Stimulated activated CD8-positive, alpha-beta memory T cell treated with anti-CD3 and anti-CD28 coated beads, Interleukin-15, amount 100 ng/mL, for 4 hours (primary cell): ENCODE measurements at regions not wholly inside any gene's neighbourhood (a gene's known extent, or its start where the extent isn't known, plus 50 kb on each side); places are given as distances from the start of the nearest gene placed in this dataset.
"Not testable (repeated sequence)": the region's sequence is repeated elsewhere in the genome, so short reads cannot be mapped to it uniquely, and the experiment has no call there.

Experiments
- DNase-seq, 2 donors: peaks; one replicate each; pipeline ENCODE4 v3.0.0-alpha.2; 2020; ENCODE audit warnings: low read depth in 2 of 2

DNA sequence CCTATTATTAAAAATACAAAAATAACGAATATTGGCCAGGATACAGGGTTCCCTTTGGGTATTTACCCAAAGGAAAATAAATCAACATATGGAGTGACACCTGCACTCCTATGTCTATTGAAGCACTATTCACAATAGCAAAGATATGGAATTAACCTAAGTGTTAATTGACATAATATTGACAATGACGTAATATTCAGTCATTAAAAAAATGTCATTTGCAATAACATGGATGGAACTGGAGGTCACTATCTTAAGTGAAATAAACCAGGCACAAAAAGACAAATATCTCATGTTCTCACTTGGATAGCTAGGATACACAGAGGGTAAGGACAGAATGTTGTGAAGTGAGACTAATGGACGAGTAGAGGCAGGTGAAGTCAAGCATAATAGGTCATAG, 326.3 kb upstream of the PTGER4 start:
- DNase-seq = no peak

DNA sequence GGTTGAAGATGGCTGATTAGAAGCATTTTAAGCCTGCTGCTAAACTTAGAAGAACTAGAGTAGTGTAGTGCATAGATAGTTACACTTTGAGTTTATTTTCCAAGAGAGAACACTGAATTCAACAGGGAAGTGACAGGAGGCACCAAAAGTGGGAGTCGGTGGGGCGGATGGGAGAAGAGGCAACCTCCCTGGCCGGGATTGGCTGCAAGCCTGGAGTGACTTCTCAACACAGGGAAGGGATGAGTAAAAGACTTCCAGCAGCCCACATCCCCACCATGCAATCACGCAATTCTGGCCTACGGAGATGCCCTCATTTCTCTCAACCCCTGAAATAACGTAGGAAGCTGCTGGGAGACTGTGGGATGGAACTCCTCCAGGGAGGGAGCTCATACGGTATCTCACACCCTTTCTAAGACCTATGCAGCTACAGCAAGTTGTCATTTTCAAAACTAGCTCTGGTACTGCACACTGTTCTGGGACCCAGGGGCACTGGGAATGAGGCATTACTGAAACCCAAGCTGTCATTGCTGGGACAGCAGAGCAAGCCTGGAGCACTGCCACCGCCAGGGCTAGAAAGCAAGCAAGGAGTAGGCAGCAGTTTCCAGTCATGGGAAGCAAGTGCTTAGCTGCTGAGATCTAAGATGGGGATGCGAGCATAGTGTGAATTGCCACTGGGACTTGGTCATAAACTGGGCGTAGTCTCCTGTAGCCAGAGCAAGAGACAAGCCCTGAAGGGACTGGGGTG, 331.6 kb upstream of the PTGER4 start:
- no peak for DNase-seq

DNA sequence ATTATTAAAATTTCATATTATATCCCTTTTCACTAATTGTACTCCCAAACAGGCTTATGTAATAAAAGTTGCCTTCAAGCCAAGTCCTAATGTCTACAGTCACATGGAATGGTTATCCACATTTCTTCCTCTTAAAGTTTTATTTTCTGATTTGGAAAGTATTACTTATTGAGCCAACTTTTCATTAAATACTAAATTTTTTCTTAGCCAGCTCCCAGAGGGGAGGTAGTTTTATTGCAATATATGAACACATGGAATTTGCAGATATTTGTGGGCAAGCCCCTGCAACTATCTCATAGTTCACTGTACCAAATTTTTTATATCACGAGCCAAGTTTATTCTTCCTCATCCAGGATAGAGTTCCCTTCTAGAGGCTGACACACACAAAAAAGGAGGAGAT, 332.8 kb upstream of the PTGER4 start:
- DNase-seq = no peak

DNA sequence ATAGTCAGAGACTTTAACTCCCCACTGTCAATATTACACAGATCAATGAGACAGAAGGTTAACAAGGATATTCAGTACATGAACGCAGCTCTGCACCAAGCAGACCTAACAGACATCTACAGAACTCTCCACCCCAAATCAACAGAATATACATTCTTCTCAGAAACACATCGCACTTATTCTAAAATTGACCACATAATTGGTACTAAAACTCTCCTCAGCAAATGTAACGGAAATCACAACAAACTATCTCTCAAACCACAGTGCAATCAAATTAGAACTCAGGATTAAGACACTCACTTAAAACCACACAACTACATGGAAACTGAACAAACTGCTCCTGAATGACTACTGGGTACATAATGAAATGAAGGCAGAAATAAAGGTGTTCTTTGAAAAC, 341.3 kb upstream of the PTGER4 start:
- not testable (repeated sequence) for DNase-seq

DNA sequence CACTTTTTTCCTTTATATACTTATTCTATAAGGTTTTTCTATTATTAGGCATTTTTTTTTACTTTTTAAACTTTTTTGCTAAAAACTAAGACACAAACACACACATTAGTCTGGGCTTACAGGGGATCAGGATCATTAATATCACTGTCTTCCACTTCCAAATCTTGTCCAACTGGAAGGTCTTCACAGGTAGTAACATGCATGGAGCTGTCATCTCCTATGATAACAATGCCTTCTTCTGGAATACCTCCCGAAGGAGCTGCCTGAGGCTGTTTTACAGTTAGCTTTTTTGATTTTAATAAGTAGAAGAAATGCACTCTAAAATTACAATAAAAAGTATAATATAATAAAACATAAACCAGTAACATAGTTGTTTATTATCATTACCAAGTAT, 345.5 kb upstream of the PTGER4 start:
- no peak for DNase-seq

DNA sequence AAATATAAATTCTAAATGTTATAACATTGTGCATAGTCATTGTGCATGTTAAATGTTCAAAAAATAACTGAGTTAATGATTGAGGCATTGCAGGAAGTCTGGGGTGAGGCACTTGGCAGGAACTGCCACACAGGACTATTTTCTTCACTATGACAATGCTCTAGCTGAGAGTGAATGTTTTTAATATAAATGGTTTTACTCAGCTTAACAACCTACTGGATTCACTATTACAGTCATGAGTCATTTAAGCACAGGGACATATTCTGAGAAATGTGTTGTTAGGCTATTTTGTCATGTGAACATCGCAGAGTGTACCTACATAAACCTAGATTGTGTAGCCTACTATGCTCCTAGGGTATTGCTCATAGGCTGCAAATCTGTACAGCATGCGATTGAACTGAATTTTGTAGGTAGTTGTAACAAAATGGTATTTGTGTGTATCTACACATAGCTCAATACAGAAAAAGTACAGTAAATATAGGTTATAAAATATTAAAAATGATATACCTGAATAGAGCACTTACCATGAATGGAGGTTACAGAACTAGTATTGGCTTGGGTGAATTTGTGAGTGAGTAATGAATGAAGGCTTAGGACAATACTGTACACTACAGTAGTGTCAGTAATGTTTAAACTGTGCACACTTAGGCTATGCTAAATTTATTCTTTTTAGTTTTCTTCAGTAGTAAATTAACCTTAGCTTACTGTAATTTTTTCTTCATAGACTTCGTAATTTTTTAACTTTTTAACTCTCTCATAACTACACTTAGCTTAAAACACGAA, 346.1 kb upstream of the PTGER4 start:
- DNase-seq = no peak

DNA sequence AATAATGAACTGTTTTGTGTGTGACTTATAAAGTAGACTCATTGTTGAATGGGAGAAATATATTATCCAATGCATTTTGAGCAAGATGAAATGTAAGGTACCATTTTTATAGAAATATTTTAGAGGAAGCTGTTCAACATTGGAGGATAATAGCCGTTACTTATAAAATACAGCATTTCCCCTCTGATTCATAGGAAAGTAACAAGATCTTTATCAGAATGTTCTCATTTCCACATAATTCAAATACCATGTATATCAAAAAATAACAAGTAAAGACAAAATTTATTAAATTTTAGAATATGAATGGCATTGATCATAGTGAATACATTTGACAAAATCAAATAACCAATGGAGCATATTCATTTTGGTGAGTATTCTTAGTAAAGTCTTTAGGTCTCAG, 346.7 kb upstream of the PTGER4 start:
- no peak for DNase-seq

DNA sequence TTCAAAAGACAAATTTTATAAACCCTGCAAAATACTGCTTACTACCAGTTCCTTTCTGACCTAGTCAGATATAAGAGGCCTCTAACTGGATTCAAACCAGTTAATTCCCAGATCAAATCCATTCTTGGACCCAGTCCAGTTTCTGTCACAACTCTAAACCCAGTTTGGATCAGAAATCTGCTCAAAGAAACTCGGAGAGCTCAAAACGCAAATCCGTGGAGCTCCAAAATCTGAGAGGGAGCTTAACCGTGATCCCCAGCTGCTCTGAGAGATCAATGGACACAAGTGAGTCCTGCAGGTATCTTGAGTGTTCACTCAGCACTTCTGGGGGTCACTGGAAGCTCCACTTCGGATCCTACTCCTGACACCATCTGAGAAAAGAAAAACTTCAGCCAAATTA, 348.1 kb upstream of the PTGER4 start:
- DNase-seq = no peak

DNA sequence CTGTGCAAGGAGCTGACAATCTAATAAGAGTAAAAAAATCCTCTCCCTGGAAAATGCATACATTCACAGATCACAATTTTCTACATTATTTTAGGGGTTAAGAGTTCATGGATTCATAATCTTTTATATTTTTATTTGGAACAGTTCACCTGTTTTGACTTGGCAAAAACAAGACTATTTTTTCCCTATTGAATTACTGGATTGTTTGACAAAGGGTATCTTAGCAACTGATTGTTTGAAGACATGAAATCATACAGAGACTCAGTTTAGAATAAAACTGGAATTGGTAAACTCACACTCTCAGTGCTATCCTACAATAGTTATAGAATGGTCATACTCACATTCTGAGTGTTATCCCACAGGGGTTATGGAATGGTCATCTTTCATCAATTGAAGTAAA, 358.2 kb upstream of the PTGER4 start:
- no peak for DNase-seq

DNA sequence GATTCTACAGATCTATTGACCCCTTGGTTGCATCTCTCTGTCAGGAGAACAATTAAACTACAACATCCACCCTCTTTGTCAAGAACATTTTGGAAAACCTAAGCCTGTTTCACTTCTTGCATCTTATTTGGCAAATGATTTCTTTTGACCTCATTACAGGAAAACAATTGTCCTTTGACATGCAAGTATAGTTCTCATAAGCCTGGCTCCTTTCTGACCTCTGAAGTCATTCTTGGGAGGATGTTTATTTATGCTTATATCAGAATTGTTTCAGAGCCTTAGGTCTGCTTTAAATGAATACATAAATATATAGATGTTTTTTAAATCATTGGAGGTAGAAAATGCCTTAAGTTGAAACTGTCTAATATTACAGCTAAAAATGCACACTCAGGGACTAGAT, 361.3 kb upstream of the PTGER4 start:
- DNase-seq = no peak

DNA sequence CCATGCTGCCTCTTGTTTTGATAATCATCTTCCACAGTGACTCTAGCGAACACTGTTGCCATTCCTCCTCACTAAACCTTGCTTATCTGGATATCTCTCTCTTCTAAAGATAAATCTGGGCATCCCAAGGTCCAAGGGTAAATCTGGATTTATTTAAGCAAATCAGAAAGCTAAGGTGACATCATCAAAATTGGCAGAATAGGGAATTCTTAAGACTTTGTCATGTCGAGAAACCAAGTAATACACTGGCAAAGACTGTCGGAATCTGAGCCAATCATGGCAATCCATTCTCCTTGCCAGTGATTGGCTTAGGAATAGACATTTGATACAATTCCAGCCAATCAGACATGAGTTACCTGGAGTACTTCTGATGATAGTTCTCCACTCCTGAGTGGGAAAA, 362.7 kb upstream of the PTGER4 start:
- no peak for DNase-seq

DNA sequence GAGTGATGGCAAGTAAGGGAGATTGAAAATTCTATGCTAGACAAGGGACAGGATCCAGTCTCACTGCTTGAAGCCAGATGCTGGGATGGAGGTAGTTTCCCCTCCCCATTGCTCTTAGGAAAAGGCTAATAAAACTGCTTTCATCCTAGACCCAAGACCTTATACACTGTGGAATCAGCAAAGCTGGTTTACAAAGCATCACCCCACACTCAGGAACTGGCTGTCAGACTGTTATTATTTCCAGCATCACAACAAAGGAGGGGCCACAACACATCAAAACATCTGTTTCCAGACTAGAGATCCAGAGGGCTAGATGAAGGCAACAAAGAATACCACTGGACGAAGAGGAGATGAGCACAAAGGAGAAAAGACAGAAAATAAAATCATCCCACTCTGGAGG, 364.6 kb upstream of the PTGER4 start:
- DNase-seq = no peak

DNA sequence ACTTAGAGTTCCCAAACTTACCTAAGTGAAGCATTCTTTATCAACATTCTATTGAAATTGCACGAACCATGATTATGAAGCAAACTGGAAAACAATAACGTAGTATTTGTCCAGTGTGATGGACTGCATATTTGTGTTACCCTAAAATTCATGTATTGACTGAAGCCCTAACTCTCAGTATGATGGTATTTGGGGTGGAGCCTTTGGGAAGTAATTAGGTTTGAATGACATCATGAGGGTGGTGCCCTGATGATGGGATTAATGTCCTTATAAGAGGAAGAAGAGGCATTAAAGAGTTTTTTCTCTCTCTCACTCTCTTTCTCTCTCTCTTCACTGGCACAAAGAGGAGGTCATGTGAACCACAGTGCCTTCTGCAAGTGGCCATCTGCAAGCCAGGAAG, 365.4 kb upstream of the PTGER4 start:
- DNase-seq = no peak

DNA sequence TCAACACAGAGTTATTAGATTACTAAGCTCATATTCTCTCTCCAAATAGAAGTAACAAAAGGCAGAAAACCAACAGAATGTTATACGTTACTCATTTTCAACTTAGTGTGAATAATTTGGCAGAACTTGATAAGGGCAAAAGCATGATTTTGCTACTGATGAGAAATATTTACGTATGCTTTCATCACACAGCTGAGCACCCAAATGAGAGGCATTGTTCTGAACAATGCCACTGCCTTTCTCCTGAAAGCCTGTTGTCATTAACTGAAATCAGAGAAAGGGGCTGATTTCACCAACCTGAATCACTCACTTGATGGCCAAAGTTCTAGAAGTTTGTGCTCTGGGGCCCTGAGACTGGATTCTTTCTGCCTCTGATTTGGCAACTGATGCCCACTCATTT, 367.5 kb upstream of the PTGER4 start:
- no peak for DNase-seq

DNA sequence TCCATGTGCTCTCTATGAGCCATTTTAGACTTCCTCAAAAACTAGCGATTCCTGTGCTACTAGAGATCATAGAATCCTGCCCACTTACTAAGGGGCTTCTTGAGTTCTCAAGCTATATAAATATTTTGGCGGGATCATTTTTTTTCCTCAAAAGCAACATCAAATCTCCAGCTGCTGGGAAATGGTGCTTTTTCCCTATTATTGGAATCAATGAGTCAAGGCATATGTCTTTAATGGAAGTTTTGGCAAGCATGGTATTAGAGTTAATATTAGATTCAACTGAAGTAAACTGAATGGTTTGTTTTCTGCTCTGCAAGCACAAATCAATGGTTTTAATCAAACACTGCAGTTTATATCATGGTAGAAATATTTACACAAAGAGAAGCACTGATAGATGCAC, 369.9 kb upstream of the PTGER4 start:
- no peak for DNase-seq

DNA sequence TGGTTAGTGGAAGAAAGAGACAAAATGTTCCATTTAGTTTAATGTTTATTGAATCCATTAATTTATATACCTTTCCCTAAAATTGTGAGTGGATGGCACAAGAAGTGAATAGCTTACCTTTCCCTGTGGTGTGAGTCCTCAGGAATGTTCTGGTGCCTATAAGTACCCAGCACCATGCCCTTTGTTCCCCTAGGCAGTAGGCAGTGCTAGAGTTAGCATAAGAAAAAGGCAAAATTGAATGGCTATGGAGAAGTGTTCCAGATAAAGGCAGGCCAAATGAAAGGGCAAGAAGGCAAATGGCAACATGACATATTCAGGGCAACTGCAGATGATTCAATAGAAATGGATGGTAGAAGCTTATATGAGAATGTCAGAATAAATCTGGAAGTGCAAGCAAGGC, 370.8 kb upstream of the PTGER4 start:
- DNase-seq = no peak

DNA sequence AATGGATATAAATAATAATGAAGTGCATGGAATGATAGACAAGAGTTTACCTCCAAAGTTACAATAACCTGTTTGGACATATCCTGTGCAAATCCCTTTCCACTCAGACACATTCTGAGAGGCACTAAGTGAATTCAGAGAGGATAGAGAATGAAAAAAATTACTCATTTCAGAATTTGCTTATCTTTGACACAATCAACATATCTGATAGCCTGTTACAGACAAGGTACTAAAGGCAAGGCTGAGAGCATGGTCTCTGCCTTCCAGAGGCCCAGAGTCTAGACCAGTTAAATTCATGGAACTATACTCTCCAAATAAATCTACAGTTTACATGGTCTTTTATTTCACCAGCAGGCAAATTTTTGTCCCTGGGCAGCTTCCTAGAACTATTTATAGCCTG, 371.8 kb upstream of the PTGER4 start:
- DNase-seq = no peak

DNA sequence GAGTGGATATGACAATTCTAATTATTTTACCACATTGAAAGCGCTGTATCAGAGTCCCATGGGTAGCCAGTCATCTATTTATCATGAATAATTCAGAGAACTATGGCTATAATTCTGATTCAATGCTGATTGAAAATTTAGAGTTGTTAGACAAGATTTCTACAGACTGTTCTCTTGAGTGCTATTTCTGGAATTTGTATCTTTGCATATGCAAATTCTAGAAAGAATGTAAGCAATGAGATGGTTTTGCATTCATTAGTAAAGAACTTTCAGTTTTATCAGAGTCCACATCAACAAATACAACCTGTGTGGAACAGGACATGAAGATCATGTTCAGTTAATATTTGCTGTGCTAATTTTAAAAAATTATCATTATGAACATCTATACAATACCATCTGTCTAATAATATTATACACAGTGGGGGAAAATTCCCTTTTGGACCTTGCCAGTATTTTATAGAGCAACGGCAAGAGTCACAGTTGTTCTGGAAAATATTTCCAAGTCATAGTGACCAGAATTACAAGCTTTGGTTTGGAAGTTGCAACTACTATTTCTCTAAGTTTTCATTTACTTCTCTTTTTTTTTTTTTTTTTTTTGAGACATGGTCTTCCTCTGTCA, 372.7 kb upstream of the PTGER4 start:
- no peak for DNase-seq

DNA sequence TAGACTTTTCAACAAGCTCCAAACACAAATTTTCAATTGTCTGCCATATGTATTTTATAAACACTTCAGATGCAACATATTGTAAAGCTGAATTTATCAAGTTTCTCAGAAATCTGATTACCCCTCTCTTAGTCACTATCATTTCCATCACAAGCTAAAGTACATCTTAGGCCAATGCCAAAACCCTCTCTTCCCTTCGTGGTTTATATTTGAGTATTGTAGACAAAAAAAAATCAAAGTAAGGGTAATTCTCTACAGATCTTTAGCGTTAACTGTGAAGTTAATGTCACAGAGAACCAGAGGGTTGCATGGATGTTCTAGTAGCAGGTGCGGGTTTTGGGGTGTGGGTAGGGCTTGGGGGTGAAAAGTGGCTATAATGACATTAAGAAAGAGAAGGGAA, 387.7 kb upstream of the PTGER4 start:
- no peak for DNase-seq

DNA sequence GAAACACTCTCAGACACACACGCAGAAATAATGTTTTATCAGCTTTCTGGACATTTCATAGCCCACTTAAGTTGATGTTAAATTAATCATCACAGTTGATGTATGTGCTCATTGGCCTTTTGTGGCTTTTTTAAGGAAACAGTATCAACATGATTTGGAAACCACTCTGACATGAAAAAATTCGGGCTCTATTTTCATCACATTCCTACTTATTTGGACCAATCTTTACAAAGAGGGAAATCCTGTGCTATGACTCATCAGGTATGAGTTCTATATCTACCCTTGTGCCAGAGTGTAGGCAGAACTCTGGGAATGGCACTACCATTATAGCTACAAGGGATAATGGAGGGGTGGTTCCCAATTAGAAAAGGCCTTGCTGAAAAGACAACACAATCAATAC, 388.4 kb upstream of the PTGER4 start:
- DNase-seq = no peak

DNA sequence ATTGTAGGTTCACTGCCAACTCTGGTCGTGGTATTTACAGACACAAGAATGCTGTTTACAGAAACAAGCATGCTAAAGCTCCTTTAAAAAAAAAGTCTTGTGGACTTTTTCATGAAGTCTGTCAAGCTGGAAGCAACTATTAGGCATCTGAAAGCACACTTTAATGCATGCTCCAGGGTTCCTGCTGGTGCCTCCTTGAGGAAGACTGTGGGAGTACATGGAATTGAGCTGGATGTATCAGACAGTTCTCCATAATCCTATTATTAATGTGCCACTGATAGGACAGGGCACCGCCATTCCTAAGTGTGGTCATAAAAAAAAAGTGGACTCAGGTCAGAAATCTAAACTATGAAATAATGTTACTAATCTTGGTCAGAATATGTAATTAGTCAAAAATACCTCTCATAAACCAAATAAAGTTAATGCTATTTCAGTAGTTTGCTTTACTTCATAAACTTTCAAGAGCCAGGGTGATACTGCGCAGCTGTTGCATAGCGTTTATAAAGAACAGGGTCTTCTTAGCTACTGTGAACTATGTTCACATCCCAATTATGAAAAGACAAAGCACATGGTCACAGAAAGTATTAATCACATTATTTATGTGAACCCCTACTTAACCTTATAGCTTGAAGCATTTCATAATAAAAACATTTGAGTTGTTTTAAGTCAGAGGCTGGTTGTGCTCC, 390.8 kb upstream of the PTGER4 start:
- DNase-seq = no peak

DNA sequence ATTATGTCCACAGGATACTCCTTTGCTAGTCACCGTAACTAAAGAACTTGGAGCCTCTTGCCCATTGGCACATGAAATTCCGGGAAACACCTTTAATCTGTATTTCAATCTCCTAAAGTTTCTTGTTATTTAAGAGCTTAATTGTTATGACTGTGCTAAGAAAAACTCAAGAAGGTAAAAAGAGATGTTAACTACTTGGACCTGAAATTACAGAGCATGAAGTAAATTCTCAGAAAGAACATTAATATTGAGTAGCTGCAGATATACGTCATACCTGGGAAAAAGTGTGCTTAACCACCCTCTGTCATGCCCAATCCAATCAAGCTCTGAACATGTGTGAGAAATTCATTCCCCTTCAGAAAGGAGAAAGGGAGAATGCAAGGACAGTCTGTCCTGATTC, 394.9 kb upstream of the PTGER4 start:
- no peak for DNase-seq

DNA sequence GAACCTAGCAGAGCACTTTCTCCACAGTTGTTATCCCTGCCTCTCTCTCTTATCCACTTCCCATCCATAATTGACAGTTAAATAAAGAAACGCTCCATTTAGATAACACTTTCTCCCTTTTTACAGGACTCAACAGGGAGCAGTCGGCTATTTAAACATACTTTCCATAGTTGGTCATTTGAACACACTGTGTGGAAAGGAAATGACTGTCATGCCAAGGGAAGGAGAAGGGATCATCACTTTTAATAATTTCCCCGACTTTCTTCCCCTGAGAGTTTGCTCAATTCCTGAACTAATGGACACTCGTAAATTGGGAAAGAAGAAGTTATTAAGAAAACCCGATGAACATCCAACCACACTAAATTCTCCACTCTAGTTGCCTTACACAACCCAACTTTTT, 400.8 kb upstream of the PTGER4 start:
- DNase-seq = no peak
